ENCODE measurements at regions not wholly inside any gene's neighbourhood (a gene's known extent, or its start where the extent isn't known, plus 50 kb on each side); places are given as distances from the start of the nearest gene placed in this dataset.

DNA sequence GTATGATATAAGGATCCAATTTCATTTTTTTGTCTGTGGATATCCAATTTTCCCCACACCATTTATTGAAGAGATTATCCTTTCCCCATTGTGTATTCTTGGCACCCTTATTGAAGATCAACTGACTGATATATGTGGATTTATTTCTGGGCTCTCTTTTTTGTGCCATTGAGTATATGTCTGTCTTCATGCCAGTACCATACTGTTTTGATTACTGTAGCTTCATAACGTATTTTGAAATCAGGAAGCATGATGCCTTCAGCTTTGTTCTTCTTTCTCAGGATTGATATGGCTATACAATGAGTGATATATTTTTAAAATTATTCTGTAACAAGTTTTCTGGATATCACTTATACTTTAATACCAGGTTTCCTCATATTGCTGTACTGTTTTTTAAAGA is 58.1 kb upstream of the DLX2 start:
- TF ChIP-seq, protein P1, sequence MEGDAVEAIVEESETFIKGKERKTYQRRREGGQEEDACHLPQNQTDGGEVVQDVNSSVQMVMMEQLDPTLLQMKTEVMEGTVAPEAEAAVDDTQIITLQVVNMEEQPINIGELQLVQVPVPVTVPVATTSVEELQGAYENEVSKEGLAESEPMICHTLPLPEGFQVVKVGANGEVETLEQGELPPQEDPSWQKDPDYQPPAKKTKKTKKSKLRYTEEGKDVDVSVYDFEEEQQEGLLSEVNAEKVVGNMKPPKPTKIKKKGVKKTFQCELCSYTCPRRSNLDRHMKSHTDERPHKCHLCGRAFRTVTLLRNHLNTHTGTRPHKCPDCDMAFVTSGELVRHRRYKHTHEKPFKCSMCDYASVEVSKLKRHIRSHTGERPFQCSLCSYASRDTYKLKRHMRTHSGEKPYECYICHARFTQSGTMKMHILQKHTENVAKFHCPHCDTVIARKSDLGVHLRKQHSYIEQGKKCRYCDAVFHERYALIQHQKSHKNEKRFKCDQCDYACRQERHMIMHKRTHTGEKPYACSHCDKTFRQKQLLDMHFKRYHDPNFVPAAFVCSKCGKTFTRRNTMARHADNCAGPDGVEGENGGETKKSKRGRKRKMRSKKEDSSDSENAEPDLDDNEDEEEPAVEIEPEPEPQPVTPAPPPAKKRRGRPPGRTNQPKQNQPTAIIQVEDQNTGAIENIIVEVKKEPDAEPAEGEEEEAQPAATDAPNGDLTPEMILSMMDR (IDR thresholded peaks at IDR 0.05; ENCODE audit: low read depth, low read length, poor library complexity, severe bottlenecking) = no peak
- no peak for TF ChIP-seq EZH2phosphoT487 (IDR thresholded peaks at IDR 0.05; ENCODE audit: borderline replicate concordance, low read length)
